Fibroblast of pulmonary artery (primary cell): ENCODE measurements at regions not wholly inside any gene's neighbourhood (a gene's known extent, or its start where the extent isn't known, plus 50 kb on each side); places are given as distances from the start of the nearest gene placed in this dataset.

Experiments used
- DNase-seq: peaks from one replicate; pipeline ENCODE4 v3.0.0-alpha.2; 2010; ENCODE audit warnings: low read depth
- H3K4me3 ChIP-seq: replicated peaks from 2 replicates; pipeline ENCODE4 v1.5.1; 2011; ENCODE audit warnings: low read depth, mild to moderate bottlenecking, control low read depth, low read length, moderate library complexity
- TF ChIP-seq, protein P1 (sequence below): IDR thresholded peaks from 2 replicates; pipeline ENCODE4 v1.5.1; 2011; ENCODE audit warnings: mild to moderate bottlenecking, control low read depth, low read length, inconsistent platforms; ENCODE audit errors: missing control alignments

DNA sequence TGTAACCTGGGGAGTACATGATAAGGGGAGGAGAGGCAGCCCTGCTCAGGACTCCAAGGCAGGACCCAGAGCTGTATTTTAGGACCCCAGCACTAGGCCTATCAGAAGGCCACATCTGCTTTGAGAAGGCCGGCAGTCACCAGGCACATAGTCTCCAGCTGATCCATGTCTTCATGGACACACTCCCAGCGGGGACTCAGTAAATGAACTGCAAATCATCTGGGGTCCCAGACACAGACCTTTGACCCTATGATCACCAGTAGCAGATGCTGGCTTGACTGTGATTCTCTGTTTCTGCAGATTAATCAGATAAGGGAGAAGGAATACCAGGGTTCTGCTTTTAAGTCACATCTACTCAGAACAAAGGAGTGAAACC lies 341.4 kb upstream of the PODXL start:
- DNase-seq = no peak
- no peak overlapping the region for H3K4me3 ChIP-seq
- TF ChIP-seq, protein P1, sequence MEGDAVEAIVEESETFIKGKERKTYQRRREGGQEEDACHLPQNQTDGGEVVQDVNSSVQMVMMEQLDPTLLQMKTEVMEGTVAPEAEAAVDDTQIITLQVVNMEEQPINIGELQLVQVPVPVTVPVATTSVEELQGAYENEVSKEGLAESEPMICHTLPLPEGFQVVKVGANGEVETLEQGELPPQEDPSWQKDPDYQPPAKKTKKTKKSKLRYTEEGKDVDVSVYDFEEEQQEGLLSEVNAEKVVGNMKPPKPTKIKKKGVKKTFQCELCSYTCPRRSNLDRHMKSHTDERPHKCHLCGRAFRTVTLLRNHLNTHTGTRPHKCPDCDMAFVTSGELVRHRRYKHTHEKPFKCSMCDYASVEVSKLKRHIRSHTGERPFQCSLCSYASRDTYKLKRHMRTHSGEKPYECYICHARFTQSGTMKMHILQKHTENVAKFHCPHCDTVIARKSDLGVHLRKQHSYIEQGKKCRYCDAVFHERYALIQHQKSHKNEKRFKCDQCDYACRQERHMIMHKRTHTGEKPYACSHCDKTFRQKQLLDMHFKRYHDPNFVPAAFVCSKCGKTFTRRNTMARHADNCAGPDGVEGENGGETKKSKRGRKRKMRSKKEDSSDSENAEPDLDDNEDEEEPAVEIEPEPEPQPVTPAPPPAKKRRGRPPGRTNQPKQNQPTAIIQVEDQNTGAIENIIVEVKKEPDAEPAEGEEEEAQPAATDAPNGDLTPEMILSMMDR = no peak

GRCh38 chr7:131897016-131897789 lies 340.8 kb upstream of the PODXL start:
- H3K4me3 ChIP-seq = no peak overlapping the region
- DNase-seq = peak; percentile 44
- TF ChIP-seq, protein P1 = no peak

DNA sequence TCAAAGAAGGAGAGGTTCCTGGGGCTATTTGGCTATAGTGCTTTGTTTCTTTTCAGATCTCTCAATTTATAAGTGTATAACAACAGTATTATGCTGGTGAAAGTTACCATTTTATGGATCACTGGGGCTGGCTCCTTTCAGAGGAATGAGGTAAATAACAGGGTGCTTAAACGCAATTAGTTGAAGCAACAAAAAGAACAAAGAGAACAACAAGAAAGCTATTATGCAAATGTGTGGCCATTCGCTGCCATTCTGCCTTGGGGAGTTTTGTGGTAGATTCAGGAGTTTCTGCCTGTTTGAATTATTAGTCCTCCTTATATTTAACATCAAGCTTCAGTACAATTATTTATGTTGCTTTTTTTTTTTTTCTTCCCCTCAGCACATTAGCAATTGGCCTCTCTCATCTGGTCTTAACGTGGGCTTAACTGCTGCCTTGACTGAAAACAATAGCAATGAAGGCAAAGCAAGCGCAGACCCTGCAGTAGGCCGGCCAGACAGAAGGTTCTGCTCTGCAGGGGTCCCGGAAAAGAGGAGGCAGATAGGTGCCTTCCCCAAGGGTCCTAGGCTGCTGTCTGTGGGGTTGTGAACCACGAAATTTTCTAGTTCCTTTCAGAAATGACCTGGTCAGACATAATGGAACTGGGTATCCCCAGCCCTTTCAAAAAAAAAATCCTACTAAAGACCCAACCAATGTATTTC lies 339.9 kb upstream of the PODXL start:
- TF ChIP-seq, protein P1 = no peak
- H3K4me3 ChIP-seq = no peak overlapping the region
- DNase-seq = no peak

DNA sequence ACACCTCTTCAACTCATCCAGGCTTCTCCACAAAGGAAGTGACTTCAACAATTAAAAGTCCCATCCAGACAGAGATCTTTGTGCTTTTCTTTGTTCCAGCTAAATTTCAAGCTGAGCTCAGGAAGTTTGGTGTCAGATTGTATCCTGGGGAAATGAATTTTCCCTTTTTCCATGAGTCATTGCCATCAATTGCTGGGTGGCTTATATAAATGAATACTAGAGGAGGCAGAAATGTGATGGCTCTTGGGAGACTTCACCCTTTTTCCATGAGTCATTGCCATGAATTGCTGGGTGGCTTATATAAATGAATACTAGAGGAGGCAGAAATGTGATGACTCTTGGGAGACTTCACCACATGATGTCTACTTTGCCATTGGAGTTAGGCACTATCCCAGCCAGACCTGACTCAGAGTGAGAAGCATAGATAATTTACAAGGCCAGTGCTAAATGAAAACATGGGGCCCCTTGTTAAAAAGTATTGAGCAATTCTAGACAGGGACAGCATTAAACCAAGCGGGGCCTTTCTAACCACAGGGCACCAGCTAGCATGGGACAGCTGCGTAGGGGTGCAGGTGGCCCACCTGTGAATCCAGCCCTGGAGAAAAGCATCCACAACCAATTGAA lies 339.2 kb upstream of the PODXL start:
- H3K4me3 ChIP-seq = no peak overlapping the region
- peak; percentile 83 for DNase-seq
- TF ChIP-seq, protein P1 = no peak

- TF ChIP-seq, protein P1 = no peak
- no peak overlapping the region for H3K4me3 ChIP-seq
- no peak for DNase-seq
Observed at GRCh38 chr7:131893631-131894340, 337.4 kb upstream of the PODXL start.

GRCh38 chr7:131890176-131890575 lies 333.7 kb upstream of the PODXL start:
- TF ChIP-seq, protein P1 = no peak
- no peak overlapping the region for H3K4me3 ChIP-seq
- no peak for DNase-seq
